ENCODE measurements at regions not wholly inside any gene's neighbourhood (a gene's known extent, or its start where the extent isn't known, plus 50 kb on each side); places are given as distances from the start of the nearest gene placed in this dataset.

- TF ChIP-seq CTCF (IDR thresholded peaks at IDR 0.05; ENCODE audit: poor library complexity, severe bottlenecking) (no peak), EZH2 (IDR thresholded peaks at IDR 0.05; ENCODE audit: borderline replicate concordance, insufficient read depth, low read length, poor library complexity, severe bottlenecking) (no peak), POLR2AphosphoS5 (IDR thresholded peaks at IDR 0.05) (no peak), TAF1 (IDR thresholded peaks at IDR 0.05; ENCODE audit: low read depth) (no peak), RAD21 (conservative IDR thresholded peaks at IDR 0.05) (no peak), MXI1 (conservative IDR thresholded peaks at IDR 0.05; ENCODE audit: poor library complexity, severe bottlenecking) (no peak), REST (IDR thresholded peaks at IDR 0.05; ENCODE audit: borderline replicate concordance) (no peak), EP300 (conservative IDR thresholded peaks at IDR 0.05; ENCODE audit: poor library complexity, severe bottlenecking) (no peak), SMC3 (conservative IDR thresholded peaks at IDR 0.05; ENCODE audit: poor library complexity) (no peak)
Observed at GRCh38 chr2:8567469-8568260, 114.2 kb upstream of the ID2 start.

Measured in neural cell (in vitro differentiated cells).